NCI-H345 (cell line): ENCODE measurements at regions not wholly inside any gene's neighbourhood (a gene's known extent, or its start where the extent isn't known, plus 50 kb on each side); places are given as distances from the start of the nearest gene placed in this dataset.

Experiments used
- DNase-seq: peaks from one replicate; lab custom pipeline; 2025; lab: John Stamatoyannopoulos, UW

- DNase-seq: no peak
Observed at GRCh38 chr1:168631671-168632400, 55.4 kb downstream of the XCL1 start.

- no peak for DNase-seq
Observed at GRCh38 chr1:168634951-168635532, 58.6 kb downstream of the XCL1 start.

GRCh38 chr1:168636200-168636599, 59.8 kb downstream of the XCL1 start:
- no peak for DNase-seq

GRCh38 chr1:168636642-168637111, 60.3 kb downstream of the XCL1 start:
- DNase-seq: no peak

- peak; percentile 3 for DNase-seq
Observed at GRCh38 chr1:168637350-168637991, 61.1 kb downstream of the XCL1 start.

- DNase-seq: no peak
Observed at GRCh38 chr1:168638884-168639283, 62.5 kb downstream of the XCL1 start.

GRCh38 chr1:168640182-168640581, 63.8 kb downstream of the XCL1 start:
- no peak for DNase-seq

- no peak for DNase-seq
Observed at GRCh38 chr1:168640836-168641235, 64.4 kb downstream of the XCL1 start.

- DNase-seq: no peak
Observed at GRCh38 chr1:168643152-168643551, 66.7 kb downstream of the XCL1 start.
